SK-N-SH treated with all-trans-retinoic acid at 6 μM for 48 hours (cell line): ENCODE measurements at regions not wholly inside any gene's neighbourhood (a gene's known extent, or its start where the extent isn't known, plus 50 kb on each side); places are given as distances from the start of the nearest gene placed in this dataset.

Source experiments
- ATAC-seq: fragments of 200-7000 bp; cut with Tn5 transposase; 3 replicates; pipeline ENCODE4 v1.9.1; 2020; ENCODE audit warnings: mild to moderate bottlenecking, moderate library complexity
- ARNTL ChIP-seq: fragments of 450-650 bp; formaldehyde crosslinking; IDR thresholded peaks from 2 replicates; pipeline ENCODE4 v1.5.0; 2020; ENCODE audit warnings: low read depth, mild to moderate bottlenecking, moderate library complexity, borderline replicate concordance
- BACH2 ChIP-seq: fragments of 250-450 bp; sonication (Bioruptor Pico); IDR thresholded peaks from 2 replicates; pipeline ENCODE4 v1.9.0; 2021; ENCODE audit warnings: mild to moderate bottlenecking, borderline replicate concordance
- CREB5 ChIP-seq: fragments of 250-450 bp; sonication (Bioruptor Pico); IDR thresholded peaks from 2 replicates; pipeline ENCODE4 v1.5.1; 2020; ENCODE audit warnings: low read depth, mild to moderate bottlenecking, moderate library complexity
- CSDC2 ChIP-seq: fragments of 250-450 bp; sonication (Bioruptor Pico); IDR thresholded peaks from 2 replicates; pipeline ENCODE4 v1.5.0; 2020; ENCODE audit warnings: mild to moderate bottlenecking, moderate library complexity
- CSRNP3 ChIP-seq: fragments of 250-450 bp; sonication (Bioruptor Pico); IDR thresholded peaks from 2 replicates; pipeline ENCODE4 v1.5.1; 2021; ENCODE audit warnings: mild to moderate bottlenecking, moderate library complexity
- ESRRG ChIP-seq: fragments of 250-450 bp; sonication (Bioruptor Pico); IDR thresholded peaks from 2 replicates; pipeline ENCODE4 v1.6.1; 2021; ENCODE audit warnings: mild to moderate bottlenecking
- GLIS3 ChIP-seq: fragments of 250-450 bp; sonication (Bioruptor Pico); IDR thresholded peaks from 2 replicates; pipeline ENCODE4 v1.5.0; 2020; ENCODE audit warnings: mild to moderate bottlenecking, moderate library complexity
- ISL1 ChIP-seq: fragments of 250-450 bp; sonication (Bioruptor Pico); IDR thresholded peaks from 2 replicates; pipeline ENCODE4 v2.1.2; 2022; ENCODE audit warnings: mild to moderate bottlenecking, moderate library complexity
- OSR1 ChIP-seq: fragments of 250-450 bp; sonication (Bioruptor Pico); IDR thresholded peaks from 2 replicates; pipeline ENCODE4 v1.8.0; 2022; ENCODE audit warnings: moderate library complexity, mild to moderate bottlenecking, inconsistent platforms
- PATZ1 ChIP-seq: fragments of 250-450 bp; sonication (Bioruptor Pico); IDR thresholded peaks from 2 replicates; pipeline ENCODE4 v1.8.0; 2020; ENCODE audit warnings: mild to moderate bottlenecking, moderate library complexity, borderline replicate concordance
- POU6F1 ChIP-seq: fragments of 250-450 bp; sonication (Bioruptor Pico); IDR thresholded peaks from 2 replicates; pipeline ENCODE4 v1.8.0; 2021; ENCODE audit warnings: low read depth, mild to moderate bottlenecking, moderate library complexity, borderline replicate concordance
- PPARA ChIP-seq: fragments of 250-450 bp; sonication (Bioruptor Pico); IDR thresholded peaks from 2 replicates; pipeline ENCODE4 v1.5.0; 2020; ENCODE audit warnings: mild to moderate bottlenecking, borderline replicate concordance
- RARB ChIP-seq: fragments of 250-450 bp; sonication (Bioruptor Pico); IDR thresholded peaks from 2 replicates; pipeline ENCODE4 v1.8.0; 2021; ENCODE audit warnings: mild to moderate bottlenecking, moderate library complexity
- SNAI2 ChIP-seq: fragments of 250-450 bp; sonication (Bioruptor Pico); IDR thresholded peaks from 2 replicates; pipeline ENCODE4 v1.5.0; 2020; ENCODE audit warnings: mild to moderate bottlenecking, moderate library complexity
- TCF4 ChIP-seq: fragments of 250-450 bp; sonication (Bioruptor Pico); IDR thresholded peaks from 2 replicates; pipeline ENCODE4 v1.8.0; 2021; ENCODE audit warnings: mild to moderate bottlenecking, moderate library complexity, borderline replicate concordance
- TOX ChIP-seq: fragments of 250-450 bp; sonication (Bioruptor Pico); IDR thresholded peaks from 2 replicates; pipeline ENCODE4 v1.8.0; 2021; ENCODE audit warnings: mild to moderate bottlenecking, moderate library complexity, borderline replicate concordance
- ZC3H10 ChIP-seq: fragments of 250-450 bp; sonication (Bioruptor Pico); IDR thresholded peaks from 2 replicates; pipeline ENCODE4 v1.5.1; 2021; ENCODE audit warnings: mild to moderate bottlenecking, moderate library complexity
- ZNF565 ChIP-seq: fragments of 450-650 bp; formaldehyde crosslinking; conservative IDR thresholded peaks from 2 replicates; pipeline ENCODE4 v1.5.0; 2020; ENCODE audit warnings: low read depth, mild to moderate bottlenecking, moderate library complexity
- ZNF70 ChIP-seq: fragments of 450-650 bp; formaldehyde crosslinking; IDR thresholded peaks from 2 replicates; pipeline ENCODE4 v1.5.0; 2020; ENCODE audit warnings: mild to moderate bottlenecking, moderate library complexity

GRCh38 chr12:24302708-24303107 is 353.2 kb upstream of the SOX5 start:
- TF ChIP-seq CREB5 (CRISPR knock-in tag) (no peak), OSR1 (CRISPR knock-in tag) (no peak)
- no peak for ATAC-seq

GRCh38 chr12:24297516-24297915 is 348.0 kb upstream of the SOX5 start:
- TF ChIP-seq ARNTL (CRISPR knock-in tag), result no peak
- TF ChIP-seq GLIS3 (CRISPR knock-in tag), result no peak
- TF ChIP-seq PPARA (CRISPR knock-in tag), result no peak
- TF ChIP-seq CREB5 (CRISPR knock-in tag), result no peak
- no peak for TF ChIP-seq ZC3H10 (CRISPR knock-in tag)
- no peak for TF ChIP-seq CSDC2 (CRISPR knock-in tag)
- TF ChIP-seq RARB, result no peak
- TF ChIP-seq BACH2, result no peak
- TF ChIP-seq TOX (CRISPR knock-in tag), result no peak
- TF ChIP-seq TCF4 (CRISPR knock-in tag), result no peak
- TF ChIP-seq ESRRG, result no peak
- TF ChIP-seq OSR1 (CRISPR knock-in tag), result no peak
- no peak for TF ChIP-seq POU6F1 (CRISPR knock-in tag)
- TF ChIP-seq ISL1, result no peak
- no peak for TF ChIP-seq SNAI2
- no peak for ATAC-seq

- ATAC-seq, result no peak
- TF ChIP-seq PPARA (CRISPR knock-in tag), result no peak
- TF ChIP-seq TOX (CRISPR knock-in tag), result no peak
- TF ChIP-seq ZNF565, result no peak
- TF ChIP-seq CSRNP3 (CRISPR knock-in tag), result no peak
- no peak for TF ChIP-seq ARNTL (CRISPR knock-in tag)
- no peak for TF ChIP-seq ZNF70 (CRISPR knock-in tag)
- TF ChIP-seq BACH2, result no peak
Observed at GRCh38 chr12:24293549-24293948, 344.1 kb upstream of the SOX5 start.

GRCh38 chr12:24287963-24288362 is 338.5 kb upstream of the SOX5 start:
- TF ChIP-seq TCF4 (CRISPR knock-in tag) (no peak), CSDC2 (CRISPR knock-in tag) (no peak), ZNF70 (CRISPR knock-in tag) (no peak)
- TF ChIP-seq, all 23 proteins: peak for 0
- ATAC-seq, result no peak

- ATAC-seq, result no peak
- TF ChIP-seq PATZ1, result no peak
- no peak for TF ChIP-seq OSR1 (CRISPR knock-in tag)
Observed at GRCh38 chr12:24285448-24285847, 336.0 kb upstream of the SOX5 start.
